MM.1S (cell line): ENCODE measurements at regions not wholly inside any gene's neighbourhood (a gene's known extent, or its start where the extent isn't known, plus 50 kb on each side); places are given as distances from the start of the nearest gene placed in this dataset.

Experiments
- DNase-seq: peaks from one replicate; pipeline ENCODE4 v3.0.0-alpha.2; 2015
- H2AFZ ChIP-seq: fragments of 300-600 bp; sonication (generic); 2 replicates; pipeline ENCODE4 v1.6.0; 2016; ENCODE audit warnings: antibody characterized with exemption, low read length
- H3F3A ChIP-seq: fragments of 300-600 bp; sonication (generic); 2 replicates; pipeline ENCODE4 v1.6.1; 2016; ENCODE audit warnings: mild to moderate bottlenecking, antibody characterized with exemption, low read length, moderate library complexity, mixed read lengths; ENCODE audit not compliant: insufficient read depth
- H3K27ac ChIP-seq: fragments of 300-600 bp; sonication (generic); 2 replicates; pipeline ENCODE4 v1.5.1; 2016; ENCODE audit warnings: mild to moderate bottlenecking, low read length
- H3K27me3 ChIP-seq: fragments of 300-600 bp; sonication (generic); replicated peaks from 2 replicates; pipeline ENCODE4 v1.6.0; 2016; ENCODE audit warnings: low read length; ENCODE audit not compliant: insufficient read depth
- H3K36me3 ChIP-seq: fragments of 300-600 bp; sonication (generic); replicated peaks from 2 replicates; pipeline ENCODE4 v1.6.1; 2016; ENCODE audit warnings: mild to moderate bottlenecking, low read length, mixed read lengths; ENCODE audit not compliant: insufficient read depth
- H3K4me1 ChIP-seq: fragments of 300-600 bp; sonication (generic); 2 replicates; pipeline ENCODE4 v1.6.1; 2016; ENCODE audit warnings: low read length, mixed read lengths
- H3K4me2 ChIP-seq: fragments of 300-600 bp; sonication (generic); 2 replicates; pipeline ENCODE4 v1.6.0; 2016; ENCODE audit warnings: low read depth, low read length
- H3K4me3 ChIP-seq: fragments of 300-600 bp; sonication (generic); 2 replicates; pipeline ENCODE4 v1.5.1; 2016; ENCODE audit warnings: low read length, mixed read lengths
- H3K79me2 ChIP-seq: fragments of 300-600 bp; sonication (generic); 2 replicates; pipeline ENCODE4 v1.6.1; 2016; ENCODE audit warnings: mixed run types, low read length, mixed read lengths
- H3K9ac ChIP-seq: fragments of 300-600 bp; sonication (generic); 2 replicates; pipeline ENCODE4 v1.6.1; 2016; ENCODE audit warnings: low read length, mixed read lengths
- H3K9me2 ChIP-seq: fragments of 300-600 bp; sonication (generic); replicated peaks from 2 replicates; pipeline ENCODE4 v1.6.1; 2016; ENCODE audit warnings: mild to moderate bottlenecking, low read length, mixed read lengths; ENCODE audit not compliant: insufficient read depth
- H3K9me3 ChIP-seq: fragments of 300-600 bp; sonication (generic); replicated peaks from 2 replicates; pipeline ENCODE4 v1.6.1; 2016; ENCODE audit warnings: mild to moderate bottlenecking, low read length, mixed read lengths; ENCODE audit not compliant: insufficient read depth
- H4K20me1 ChIP-seq: fragments of 300-600 bp; sonication (generic); 2 replicates; pipeline ENCODE4 v1.6.1; 2016; ENCODE audit warnings: mild to moderate bottlenecking, low read length, moderate library complexity, mixed read lengths; ENCODE audit not compliant: insufficient read depth
- CTCF ChIP-seq: fragments of 300-600 bp; sonication (generic); IDR thresholded peaks from 2 replicates; pipeline ENCODE4 v1.5.1; 2016; ENCODE audit warnings: antibody characterized with exemption, low read length, mixed read lengths
- EZH2 ChIP-seq: fragments of 300-600 bp; sonication (generic); optimal IDR thresholded peaks from 2 replicates; pipeline ENCODE3; 2017; ENCODE audit warnings: low read depth, mild to moderate bottlenecking, antibody characterized with exemption, low read length, mixed read lengths
- EZH2phosphoT487 ChIP-seq: fragments of 300-600 bp; sonication (generic); IDR thresholded peaks from 2 replicates; pipeline ENCODE4 v1.6.1; 2018; ENCODE audit warnings: antibody characterized with exemption, low read length

GRCh38 chrX:14173873-14174272, 144.2 kb upstream of the GEMIN8 start:
- H4K20me1 ChIP-seq = no peaks in the 10 kb centered on the region
- no peaks in the 10 kb centered on the region for H3K79me2 ChIP-seq
- no peak overlapping the region for H3K27ac ChIP-seq
- no peaks in the 10 kb centered on the region for H3K9me3 ChIP-seq
- H3F3A ChIP-seq = no peaks in the 10 kb centered on the region
- no peak overlapping the region for H3K4me2 ChIP-seq
- no peaks in the 10 kb centered on the region for H3K27me3 ChIP-seq
- no peak for DNase-seq
- no peak overlapping the region for H3K4me3 ChIP-seq
- H3K9me2 ChIP-seq = no peaks in the 10 kb centered on the region
- no peaks in the 10 kb centered on the region for H3K36me3 ChIP-seq
- no peak overlapping the region for H3K9ac ChIP-seq
- TF ChIP-seq CTCF = no peak
- TF ChIP-seq EZH2 = no peak
- no peak for TF ChIP-seq EZH2phosphoT487
- no peaks in the 10 kb centered on the region for H3K4me1 ChIP-seq
- no peak overlapping the region for H2AFZ ChIP-seq

- Histone ChIP-seq H2AFZ (no peak overlapping the region), H3K4me1 (no peaks in the 10 kb centered on the region), H3K36me3 (no peaks in the 10 kb centered on the region), H3K9ac (no peak overlapping the region), H3K27ac (no peak overlapping the region), H3K9me3 (no peaks in the 10 kb centered on the region), H3K79me2 (no peaks in the 10 kb centered on the region), H3K9me2 (no peaks in the 10 kb centered on the region), H4K20me1 (no peaks in the 10 kb centered on the region), H3K27me3 (no peaks in the 10 kb centered on the region), H3K4me3 (no peak overlapping the region), H3F3A (no peaks in the 10 kb centered on the region), H3K4me2 (no peak overlapping the region)
- TF ChIP-seq EZH2phosphoT487 = no peak
- TF ChIP-seq EZH2 = no peak
- TF ChIP-seq CTCF = no peak
- DNase-seq = no peak
These were observed 135.1 kb upstream of the GEMIN8 start for GRCh38 chrX:14164828-14165227.

DNA sequence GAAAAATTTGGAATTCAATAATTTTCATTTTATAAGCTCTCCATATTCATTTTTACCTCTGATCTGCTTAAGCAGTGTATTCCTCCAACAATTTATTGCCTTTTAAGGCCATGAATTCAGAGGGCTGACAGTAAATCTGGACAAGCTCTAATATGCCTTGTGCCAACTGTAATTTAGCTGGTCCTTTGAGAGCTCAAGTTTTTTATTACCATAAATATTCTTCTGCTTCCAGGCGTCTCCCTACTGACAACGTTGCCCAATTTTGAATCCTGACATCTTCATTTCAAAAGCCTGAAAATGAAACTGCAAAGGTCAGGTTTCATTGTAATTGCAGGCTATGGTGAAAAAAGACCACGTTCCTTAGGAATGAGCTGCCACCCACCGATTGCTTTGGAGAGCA, 95.8 kb upstream of the GEMIN8 start:
- Histone ChIP-seq H3K4me1 (no peaks in the 10 kb centered on the region), H3F3A (no peaks in the 10 kb centered on the region), H3K4me3 (no peak overlapping the region), H3K4me2 (no peak overlapping the region), H3K27ac (no peak overlapping the region), H3K27me3 (no peaks in the 10 kb centered on the region), H4K20me1 (no peaks in the 10 kb centered on the region), H2AFZ (no peak overlapping the region), H3K36me3 (no peaks in the 10 kb centered on the region), H3K9me2 (no peaks in the 10 kb centered on the region), H3K9me3 (no peaks in the 10 kb centered on the region), H3K9ac (no peak overlapping the region), H3K79me2 (no peaks in the 10 kb centered on the region)
- TF ChIP-seq CTCF = no peak
- no peak for TF ChIP-seq EZH2phosphoT487
- TF ChIP-seq EZH2 = no peak
- DNase-seq = no peak
